Thyroid gland (tissue), 4 donors: ENCODE measurements at regions not wholly inside any gene's neighbourhood (a gene's known extent, or its start where the extent isn't known, plus 50 kb on each side); places are given as distances from the start of the nearest gene placed in this dataset.
A peak's percentile ranks its signal among the peaks of the same experiment; 100 is the strongest.

ENCODE experiments used
- DNase-seq, 2 donors: peaks; one replicate each; pipeline ENCODE4 v3.0.0-alpha.2; 2019
- H3K27ac ChIP-seq, 3 donors: fragments of 200-600 bp; sonication (generic); 1 replicate in 2 of 3; 2 replicates in 1 of 3; pipeline ENCODE4 v1.5.1; 2016 to 2019; ENCODE audit warnings: mild to moderate bottlenecking in 1 of 3, moderate library complexity in 1 of 3
- H3K27me3 ChIP-seq: fragments of 200-600 bp; sonication (generic); one replicate; pipeline ENCODE4 v1.5.1; 2019
- H3K36me3 ChIP-seq, 2 donors: fragments of 200-600 bp; sonication (generic); one replicate each; pipeline ENCODE4 v1.5.1; 2016 to 2019
- H3K4me1 ChIP-seq, 2 donors: fragments of 200-600 bp; sonication (generic); one replicate each; pipeline ENCODE4 v1.5.1; 2017 to 2019
- H3K4me3 ChIP-seq, 3 donors: fragments of 200-600 bp; sonication (generic); replicated peaks in 1 of 3; 1 replicate in 2 of 3; 2 replicates in 1 of 3; pipeline ENCODE4 v1.5.1; 2016; ENCODE audit warnings: mild to moderate bottlenecking in 1 of 3
- H3K9me3 ChIP-seq: fragments of 200-600 bp; sonication (generic); one replicate; pipeline ENCODE4 v1.5.1; 2017
- POLR2A ChIP-seq, 2 donors: fragments of 450-650 bp; IDR thresholded peaks; one replicate each; pipeline ENCODE4 v1.6.1; 2017; ENCODE audit warnings: antibody characterized with exemption in 2 of 2, mild to moderate bottlenecking in 2 of 2, moderate library complexity in 1 of 2
- WGBS, 2 donors: methylation state at CpG; one replicate each; pipeline ENCODE4 v1.1.5; 2017; 5-methylcytosine and 5-hydroxymethylcytosine counted together
- intact Hi-C: fragments of 100-400 bp; cut with DNase I; formaldehyde crosslinking; loops from one replicate; pipeline ENCODE4 v1.15.1; 2023
- TF ChIP-seq, protein P1 (sequence below), 6 experiments: fragments of 200-600 bp in 3 of 6; fragments of 450-650 bp in 3 of 6; sonication (generic) in 3 of 6; IDR thresholded peaks; one replicate each; pipeline ENCODE4 v1.5.1; 2016 to 2019; ENCODE audit warnings: antibody characterized with exemption in 6 of 6, mild to moderate bottlenecking in 2 of 6, inconsistent platforms in 1 of 6, moderate library complexity in 1 of 6

DNA sequence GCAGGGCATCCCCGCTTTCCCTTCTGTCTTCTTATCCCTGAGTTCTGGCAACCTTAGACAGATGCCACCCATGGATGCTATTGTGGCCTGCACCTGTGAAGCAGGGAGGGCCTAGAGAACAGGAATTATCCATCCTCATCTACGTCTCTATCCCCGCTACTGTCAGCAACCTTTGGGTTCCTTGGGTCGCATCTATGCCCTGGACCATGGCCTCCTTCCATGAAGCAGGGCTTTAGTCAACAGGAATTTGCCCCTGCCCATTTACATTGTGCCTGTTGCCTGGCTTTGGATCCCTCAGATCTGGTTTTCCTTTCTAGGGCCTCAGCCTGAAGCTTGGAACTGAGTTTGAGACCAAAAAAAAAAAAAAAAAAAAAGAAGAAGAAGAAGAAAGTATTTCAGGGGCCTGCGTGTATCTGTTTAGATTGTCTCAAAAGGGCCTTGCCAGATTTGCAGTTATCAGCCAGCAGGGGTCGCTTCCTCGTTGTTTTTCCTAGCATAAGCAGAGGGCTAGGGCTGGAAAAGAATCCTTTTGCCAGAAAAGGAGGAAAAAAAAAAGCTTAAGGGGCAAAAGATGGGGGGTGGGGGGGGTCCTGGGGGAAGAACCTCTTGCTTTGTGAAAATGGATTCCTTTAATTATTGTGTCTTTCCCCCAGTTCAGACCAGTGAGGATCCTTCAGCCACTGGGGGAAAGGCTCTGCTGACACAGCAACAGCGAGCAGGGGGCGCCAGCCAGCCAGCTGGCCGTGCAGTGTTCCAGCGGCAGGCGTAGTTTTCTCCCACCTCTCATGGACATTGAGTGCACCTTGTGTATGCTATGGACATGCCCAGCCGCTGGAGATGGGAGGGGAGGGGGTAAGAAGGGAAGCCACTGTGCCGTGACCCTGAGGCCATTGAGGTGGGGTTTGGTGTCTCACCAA, 65.7 kb upstream of the ALDH1L1 start:
- peak; percentile 61 to 63 for DNase-seq
- H3K36me3 ChIP-seq: no peaks in the 10 kb centered on the region
- TF ChIP-seq POLR2A (IDR thresholded peaks at IDR 0.05): no peak
- TF ChIP-seq, protein P1, sequence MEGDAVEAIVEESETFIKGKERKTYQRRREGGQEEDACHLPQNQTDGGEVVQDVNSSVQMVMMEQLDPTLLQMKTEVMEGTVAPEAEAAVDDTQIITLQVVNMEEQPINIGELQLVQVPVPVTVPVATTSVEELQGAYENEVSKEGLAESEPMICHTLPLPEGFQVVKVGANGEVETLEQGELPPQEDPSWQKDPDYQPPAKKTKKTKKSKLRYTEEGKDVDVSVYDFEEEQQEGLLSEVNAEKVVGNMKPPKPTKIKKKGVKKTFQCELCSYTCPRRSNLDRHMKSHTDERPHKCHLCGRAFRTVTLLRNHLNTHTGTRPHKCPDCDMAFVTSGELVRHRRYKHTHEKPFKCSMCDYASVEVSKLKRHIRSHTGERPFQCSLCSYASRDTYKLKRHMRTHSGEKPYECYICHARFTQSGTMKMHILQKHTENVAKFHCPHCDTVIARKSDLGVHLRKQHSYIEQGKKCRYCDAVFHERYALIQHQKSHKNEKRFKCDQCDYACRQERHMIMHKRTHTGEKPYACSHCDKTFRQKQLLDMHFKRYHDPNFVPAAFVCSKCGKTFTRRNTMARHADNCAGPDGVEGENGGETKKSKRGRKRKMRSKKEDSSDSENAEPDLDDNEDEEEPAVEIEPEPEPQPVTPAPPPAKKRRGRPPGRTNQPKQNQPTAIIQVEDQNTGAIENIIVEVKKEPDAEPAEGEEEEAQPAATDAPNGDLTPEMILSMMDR (IDR thresholded peaks at IDR 0.05): peak; percentile 13 to 64 (median 28)
- no peak overlapping the region for H3K27ac ChIP-seq
- intact Hi-C loops: no loop called here
- WGBS, 2 donors: 36 to 44% methylated on average over 13 to 14 of the region's 14 CpGs
- no peaks in the 10 kb centered on the region for H3K27me3 ChIP-seq
- no peaks in the 10 kb centered on the region for H3K4me1 ChIP-seq
- no peaks in the 10 kb centered on the region for H3K9me3 ChIP-seq
- H3K4me3 ChIP-seq: no peak overlapping the region
